Calu3 (cell line): ENCODE measurements at regions not wholly inside any gene's neighbourhood (a gene's known extent, or its start where the extent isn't known, plus 50 kb on each side); places are given as distances from the start of the nearest gene placed in this dataset.
"Not testable (repeated sequence)": the region's sequence is repeated elsewhere in the genome, so short reads cannot be mapped to it uniquely, and the experiment has no call there.

Source experiments
- BruUV-seq: library from RNA; stranded (reverse); fragments of 400-500 nt; replicated peaks from 2 replicates; lab custom pipeline; 2021; lab: Mats Ljungman, UMichigan
- CTCF ChIA-PET: fragments of 300-600 bp; sonication (Branson Sonifier 250); formaldehyde crosslinking; loops from one replicate; lab custom pipeline; 2022; ENCODE audit warnings: antibody characterized with exemption; lab: Charles Lee
- DNase-seq: peaks from one replicate; pipeline ENCODE4 v3.0.0; 2022
- H3K27ac Mint-ChIP-seq: one replicate; pipeline ENCODE4 v1.8.0; 2022; ENCODE audit warnings: mixed read lengths; ENCODE audit not compliant: unreplicated experiment
- H3K27me3 Mint-ChIP-seq: one replicate; pipeline ENCODE4 v1.8.0; 2022; ENCODE audit warnings: mixed read lengths; ENCODE audit not compliant: unreplicated experiment
- H3K36me3 Mint-ChIP-seq: one replicate; pipeline ENCODE4 v1.8.0; 2022; ENCODE audit warnings: mild to moderate bottlenecking, moderate library complexity, mixed read lengths; ENCODE audit not compliant: insufficient read depth, unreplicated experiment
- H3K4me1 Mint-ChIP-seq: one replicate; pipeline ENCODE4 v1.8.0; 2022; ENCODE audit warnings: mild to moderate bottlenecking, low read depth, mixed read lengths; ENCODE audit not compliant: unreplicated experiment
- H3K4me3 Mint-ChIP-seq: one replicate; pipeline ENCODE4 v1.8.0; 2022; ENCODE audit warnings: mild to moderate bottlenecking, low read depth, moderate library complexity, mixed read lengths; ENCODE audit not compliant: unreplicated experiment
- H3K9me3 Mint-ChIP-seq: one replicate; pipeline ENCODE4 v1.8.0; 2022; ENCODE audit warnings: low read depth, mixed read lengths; ENCODE audit not compliant: unreplicated experiment
- CTCF ChIP-seq: fragments of 200-600 bp; IDR thresholded peaks from one replicate; pipeline ENCODE4 v1.8.0; 2022; ENCODE audit warnings: antibody characterized with exemption; ENCODE audit not compliant: unreplicated experiment
- intact Hi-C: fragments of 100-400 bp; cut with micrococcal nuclease; formaldehyde crosslinking; loops from one replicate; pipeline ENCODE4 v1.10.0; 2022; ENCODE audit not compliant: unreplicated experiment

DNA sequence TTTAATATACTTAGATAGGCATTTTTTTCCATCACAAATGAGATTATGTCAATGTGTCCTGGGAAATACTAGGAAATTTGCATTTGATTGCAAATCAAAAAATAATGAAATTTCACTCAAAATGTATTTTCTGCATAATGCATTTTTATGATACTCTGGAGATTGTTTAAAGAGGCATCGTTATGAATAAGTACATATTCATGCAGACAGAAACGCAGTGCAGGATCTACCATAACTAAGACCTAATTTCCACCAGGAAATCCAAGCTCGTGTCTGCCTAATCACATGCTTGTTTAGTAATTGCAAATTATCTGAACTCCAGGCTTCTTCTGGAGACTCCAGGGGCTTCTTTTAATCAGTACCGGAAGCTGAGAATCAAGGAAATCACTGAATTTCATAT lies 163.5 kb upstream of the MXRA5 start:
- intact Hi-C loops, result no loop called here
- Mint-ChIP-seq H3K36me3 (no peaks in the 10 kb centered on the region), H3K27ac (no peak overlapping the region), H3K4me3 (no peak overlapping the region), H3K27me3 (no peaks in the 10 kb centered on the region), H3K4me1 (no peaks in the 10 kb centered on the region), H3K9me3 (no peaks in the 10 kb centered on the region)
- no TSS peak for BruUV-seq
- TF ChIP-seq CTCF, result no peak
- DNase-seq, result no peak
- CTCF ChIA-PET, result no interaction called here

DNA sequence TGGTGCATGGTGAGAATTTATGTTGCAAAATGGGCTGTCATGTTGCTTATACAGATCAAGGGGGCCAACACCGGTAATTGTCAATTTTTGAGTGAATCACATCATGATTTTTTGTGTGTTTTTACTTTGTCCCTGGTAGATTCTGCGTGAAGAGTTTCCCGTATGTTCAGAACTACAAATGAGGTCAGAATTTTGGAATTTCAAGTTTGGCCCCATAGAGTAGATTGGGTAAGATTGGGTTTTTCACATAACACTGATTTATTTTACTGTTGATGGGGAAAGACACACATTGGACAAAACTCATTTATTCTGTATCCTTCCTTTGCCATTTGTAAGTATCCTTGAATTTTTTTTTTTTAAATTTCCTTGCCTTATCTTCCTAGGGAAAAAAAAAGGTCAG lies 158.5 kb upstream of the MXRA5 start:
- CTCF ChIA-PET, result no interaction called here
- no peak for TF ChIP-seq CTCF
- Mint-ChIP-seq H3K9me3 (no peaks in the 10 kb centered on the region), H3K4me1 (no peaks in the 10 kb centered on the region), H3K4me3 (no peak overlapping the region), H3K27ac (no peak overlapping the region), H3K36me3 (no peaks in the 10 kb centered on the region), H3K27me3 (no peaks in the 10 kb centered on the region)
- DNase-seq, result no peak
- intact Hi-C loops, result no loop called here
- no TSS peak for BruUV-seq

DNA sequence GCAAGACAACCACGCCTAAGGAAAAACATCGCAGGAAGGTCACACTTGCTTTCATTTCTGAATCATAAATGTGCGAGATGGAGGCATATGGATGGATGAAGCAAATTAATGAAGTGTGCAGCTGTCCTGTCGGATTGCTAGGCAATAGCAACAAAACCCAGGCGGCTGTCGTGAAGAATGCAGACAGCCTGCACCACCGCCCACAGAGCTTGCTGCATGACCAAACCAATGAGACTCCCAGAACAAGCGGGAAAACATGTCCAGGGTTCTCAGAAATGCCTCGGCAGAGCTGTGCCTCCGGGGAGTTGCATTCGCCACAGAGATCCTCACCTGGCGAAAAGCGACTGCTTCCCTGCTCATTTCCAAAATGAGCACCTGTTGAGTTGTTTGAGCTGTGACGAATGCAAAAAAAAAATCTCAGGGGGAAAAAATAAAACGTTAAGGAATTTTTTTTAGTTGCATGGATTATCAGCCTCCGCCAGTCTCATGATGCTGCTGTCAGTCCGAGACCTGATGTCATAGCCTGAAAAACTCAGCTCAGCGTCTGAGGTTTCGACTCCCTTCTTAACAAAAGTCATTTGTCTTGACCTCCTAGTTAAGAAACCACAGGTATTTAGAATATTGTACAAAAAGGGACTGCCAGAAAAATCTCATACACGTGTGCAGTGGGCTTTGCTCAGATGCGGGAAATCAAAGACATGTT lies 155.5 kb upstream of the MXRA5 start:
- intact Hi-C loops, result no loop called here
- DNase-seq, result no peak
- Mint-ChIP-seq H3K27ac (no peak overlapping the region), H3K4me1 (no peaks in the 10 kb centered on the region), H3K9me3 (no peaks in the 10 kb centered on the region), H3K4me3 (no peak overlapping the region), H3K27me3 (no peaks in the 10 kb centered on the region), H3K36me3 (no peaks in the 10 kb centered on the region)
- CTCF ChIA-PET, result interaction anchor here (0.7 kb wide), 1 partner anchor 599 kb away, joined by 3 read pairs; no protein-coding TSS in a partner anchor
- BruUV-seq, result no TSS peak
- TF ChIP-seq CTCF, result no peak

DNA sequence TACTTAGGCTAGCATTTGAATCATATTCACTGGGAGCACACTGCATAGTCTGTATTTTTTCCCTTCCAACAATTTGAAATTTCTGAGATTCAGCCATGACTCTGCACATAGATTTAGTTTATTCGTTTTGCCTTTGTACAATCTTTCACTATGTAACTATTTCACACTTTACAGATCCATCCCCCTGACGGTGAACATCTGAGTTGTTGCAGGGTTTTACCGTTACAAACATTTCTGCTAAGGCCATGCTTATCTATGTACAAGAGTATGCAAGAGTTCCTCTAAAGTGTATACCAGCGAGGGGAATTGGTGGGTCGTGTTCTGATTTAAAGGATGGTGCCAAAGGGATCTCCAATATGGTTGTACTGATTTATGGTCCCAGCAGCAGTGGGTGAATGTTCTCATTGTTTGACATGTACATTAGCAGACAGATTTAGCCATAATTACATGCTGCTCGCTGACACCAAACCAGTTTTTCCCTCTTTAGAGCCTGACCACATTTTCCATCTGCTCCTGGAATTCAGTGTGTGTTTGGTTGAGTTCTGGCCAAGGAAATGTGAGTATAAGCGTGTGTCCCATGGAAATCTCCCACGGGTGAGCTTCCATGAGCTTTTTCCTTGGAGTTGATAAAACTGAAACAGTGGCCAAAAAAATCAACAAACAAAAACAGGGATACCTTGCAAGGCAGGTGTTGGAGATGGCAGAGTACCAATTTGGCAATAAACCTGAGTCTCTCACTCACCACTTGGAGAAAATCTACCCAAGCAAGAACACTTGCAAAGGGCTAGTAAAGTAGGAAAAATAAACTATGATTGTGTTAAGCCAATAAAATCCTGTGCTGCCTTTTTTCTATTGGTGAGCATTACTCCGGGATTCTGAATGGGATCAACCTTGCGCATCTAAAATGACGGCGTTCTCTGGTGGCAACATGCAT lies 149.7 kb upstream of the MXRA5 start:
- CTCF ChIA-PET, H3K36me3 Mint-ChIP-seq, H3K27ac Mint-ChIP-seq, BruUV-seq, H3K4me3 Mint-ChIP-seq, H3K27me3 Mint-ChIP-seq, H3K4me1 Mint-ChIP-seq, intact Hi-C loops, H3K9me3 Mint-ChIP-seq, DNase-seq: not testable (repeated sequence)
